ENCODE measurements at regions not wholly inside any gene's neighbourhood (a gene's known extent, or its start where the extent isn't known, plus 50 kb on each side); places are given as distances from the start of the nearest gene placed in this dataset.
"Not testable (repeated sequence)": the region's sequence is repeated elsewhere in the genome, so short reads cannot be mapped to it uniquely, and the experiment has no call there.

DNA sequence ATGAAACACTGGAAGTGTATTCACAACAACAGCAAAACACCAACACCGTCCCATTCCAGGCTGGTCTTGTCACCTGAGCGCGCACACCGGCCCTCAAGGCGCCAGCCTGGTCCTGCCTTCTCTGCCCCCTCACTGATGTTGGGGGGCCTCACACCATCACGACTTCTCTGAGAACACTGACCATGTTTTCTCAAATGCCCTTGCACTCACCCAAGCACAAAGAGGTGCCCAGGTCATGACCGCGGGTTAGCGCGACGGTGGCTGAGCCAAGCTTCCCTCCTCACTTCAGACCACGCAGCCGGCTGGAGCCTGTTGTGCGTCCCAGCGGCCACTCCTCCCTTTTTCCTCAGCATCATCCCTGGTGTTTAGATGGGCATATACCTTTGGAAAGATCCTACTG is 101.3 kb upstream of the SALL3 start:
- Mint-ChIP-seq H3K9me3 (no peaks in the 10 kb centered on the region), H3K27me3 (peaks cover 16% of the 10 kb centered on the region), H3K4me1 (no peaks in the 10 kb centered on the region), H3K36me3 (no peaks in the 10 kb centered on the region), H3K27ac (peak overlapping the region; percentile 20), H3K4me3 (no peak overlapping the region)

DNA sequence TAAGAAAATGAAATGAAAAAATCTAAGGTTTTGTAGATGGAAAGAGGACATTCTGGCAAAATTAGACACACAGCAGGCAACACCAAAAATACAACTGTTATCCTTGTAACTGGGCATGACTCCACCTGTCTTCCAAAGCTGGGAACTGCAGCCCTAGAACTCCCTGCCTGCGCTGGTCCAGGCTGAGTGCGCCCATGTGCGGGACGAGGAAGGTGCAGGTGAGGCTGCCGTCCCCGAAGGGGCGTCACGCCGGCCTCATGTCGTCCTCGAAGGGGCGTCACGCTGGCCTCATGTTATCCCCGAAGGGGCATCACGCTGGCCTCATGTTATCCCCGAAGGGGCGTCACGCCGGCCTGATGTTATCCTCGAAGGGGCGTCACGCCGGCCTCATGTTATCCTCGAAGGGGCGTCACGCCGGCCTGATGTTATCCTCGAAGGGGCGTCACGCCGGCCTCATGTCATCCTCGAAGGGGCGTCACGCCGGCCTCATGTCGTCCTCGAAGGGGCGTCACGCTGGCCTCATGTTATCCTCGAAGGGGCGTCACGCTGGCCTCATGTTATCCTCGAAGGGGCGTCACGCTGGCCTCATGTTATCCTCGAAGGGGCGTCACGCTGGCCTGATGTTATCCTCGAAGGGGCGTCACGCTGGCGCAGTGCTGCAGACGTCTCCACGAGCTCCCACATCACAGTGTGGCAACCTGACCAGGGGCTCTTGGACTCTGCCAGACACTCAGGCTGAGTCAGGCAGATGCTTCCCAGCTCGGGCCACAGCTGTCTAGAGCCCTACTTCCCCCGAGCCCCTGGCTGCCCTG is 100.3 kb upstream of the SALL3 start:
- not testable (repeated sequence) for H3K4me3 Mint-ChIP-seq, H3K27ac Mint-ChIP-seq

DNA sequence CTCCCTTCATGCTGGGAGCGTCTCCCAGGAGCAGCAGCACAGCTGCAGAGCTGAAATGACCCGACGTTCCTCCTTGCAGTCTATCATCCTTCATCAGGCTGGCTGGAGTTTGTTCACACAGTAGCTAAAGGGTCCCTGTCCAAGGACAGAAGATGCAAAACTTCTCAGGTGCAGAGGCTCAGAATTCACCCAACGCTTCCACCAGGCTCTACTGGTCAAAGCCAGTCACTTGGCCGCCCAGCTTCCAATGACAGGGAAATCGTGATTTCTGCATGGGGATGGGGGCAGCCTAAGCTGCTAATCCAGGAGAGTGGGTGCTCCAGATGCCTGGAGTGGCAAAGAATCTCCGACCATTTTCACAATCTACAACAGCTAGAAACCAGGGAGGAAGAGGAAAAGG is 97.0 kb upstream of the SALL3 start:
- H3K4me1 Mint-ChIP-seq: no peaks in the 10 kb centered on the region
- no peak overlapping the region for H3K27ac Mint-ChIP-seq
- peaks cover 2% of the 10 kb centered on the region for H3K36me3 Mint-ChIP-seq
- peaks cover 30% of the 10 kb centered on the region for H3K9me3 Mint-ChIP-seq
- no peak overlapping the region for H3K4me3 Mint-ChIP-seq
- H3K27me3 Mint-ChIP-seq: peaks cover 16% of the 10 kb centered on the region

More for the DNA sequence above, 100.3 kb upstream of the SALL3 start:
- not testable (repeated sequence) for H3K9me3 Mint-ChIP-seq, H3K4me1 Mint-ChIP-seq, H3K36me3 Mint-ChIP-seq
- peaks cover 14% of the 10 kb centered on the region for H3K27me3 Mint-ChIP-seq

DNA sequence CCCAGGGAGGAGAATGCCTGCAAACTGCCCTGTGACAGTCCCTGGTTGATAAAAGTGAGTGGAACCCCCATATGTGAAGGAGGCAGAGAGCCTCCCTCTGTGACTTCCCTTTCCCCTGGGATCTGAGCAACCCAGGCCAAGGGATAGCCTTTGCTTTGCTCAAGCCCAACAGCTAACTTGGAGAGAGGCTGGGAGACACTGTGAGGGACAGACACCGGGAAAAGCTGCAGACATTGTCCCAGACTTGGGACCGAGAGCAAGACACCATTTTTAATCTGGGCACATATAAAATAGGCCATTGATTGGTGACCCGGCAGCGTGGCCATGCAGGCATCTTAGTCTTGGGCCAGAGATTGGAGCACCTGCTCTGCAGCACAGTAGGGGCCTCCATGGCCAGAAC is 96.1 kb upstream of the SALL3 start:
- no peaks in the 10 kb centered on the region for H3K4me1 Mint-ChIP-seq
- H3K27ac Mint-ChIP-seq: no peak overlapping the region
- peaks cover 14% of the 10 kb centered on the region for H3K27me3 Mint-ChIP-seq
- no peak overlapping the region for H3K4me3 Mint-ChIP-seq
- H3K9me3 Mint-ChIP-seq: peaks cover 34% of the 10 kb centered on the region
- H3K36me3 Mint-ChIP-seq: peaks cover 2% of the 10 kb centered on the region

DNA sequence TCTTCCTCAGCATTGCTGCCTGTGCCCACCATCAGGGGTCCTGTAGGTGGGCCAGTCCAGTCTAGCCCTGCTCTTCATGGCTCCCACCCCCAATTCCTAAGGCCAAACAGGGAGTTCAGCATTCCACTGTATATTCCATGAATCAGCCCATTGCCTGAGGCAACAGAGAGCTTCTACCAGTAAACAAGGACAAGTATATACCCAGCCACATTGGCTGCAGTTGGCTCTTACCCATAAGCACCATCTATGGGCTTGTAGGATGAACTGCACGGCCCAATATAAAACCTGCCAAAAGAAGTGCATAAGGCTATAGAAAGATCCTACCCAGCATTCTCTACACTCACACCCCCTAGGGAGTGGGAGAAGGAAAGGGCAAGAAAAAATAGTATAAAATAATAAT is 95.1 kb upstream of the SALL3 start:
- no peak overlapping the region for H3K4me3 Mint-ChIP-seq
- H3K27ac Mint-ChIP-seq: no peak overlapping the region
- H3K9me3 Mint-ChIP-seq: peaks cover 34% of the 10 kb centered on the region
- H3K36me3 Mint-ChIP-seq: peaks cover 2% of the 10 kb centered on the region
- H3K27me3 Mint-ChIP-seq: peaks cover 10% of the 10 kb centered on the region
- no peaks in the 10 kb centered on the region for H3K4me1 Mint-ChIP-seq

DNA sequence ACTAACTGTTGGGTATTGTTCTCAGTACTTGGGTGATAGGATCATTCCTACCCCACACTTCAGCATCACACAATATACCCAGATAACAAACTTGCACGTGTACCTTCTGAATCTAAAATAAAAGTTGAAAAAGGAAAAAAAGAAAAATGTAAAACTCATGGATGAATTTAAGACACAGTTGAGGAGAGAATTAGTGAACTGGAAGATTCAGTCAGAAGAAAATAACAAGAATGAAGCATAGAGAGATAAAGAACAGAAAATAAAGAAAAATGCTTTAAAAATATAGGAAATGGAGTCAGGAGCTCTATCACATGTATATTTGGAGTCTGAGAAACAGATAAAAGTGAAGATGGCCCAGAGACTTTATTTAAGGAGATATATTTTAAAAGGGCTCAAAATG is 90.4 kb upstream of the SALL3 start:
- H3K27ac Mint-ChIP-seq: no peak overlapping the region
- peaks cover 34% of the 10 kb centered on the region for H3K9me3 Mint-ChIP-seq
- peaks cover 2% of the 10 kb centered on the region for H3K36me3 Mint-ChIP-seq
- H3K27me3 Mint-ChIP-seq: peaks cover 3% of the 10 kb centered on the region
- H3K4me3 Mint-ChIP-seq: no peak overlapping the region
- H3K4me1 Mint-ChIP-seq: no peaks in the 10 kb centered on the region

DNA sequence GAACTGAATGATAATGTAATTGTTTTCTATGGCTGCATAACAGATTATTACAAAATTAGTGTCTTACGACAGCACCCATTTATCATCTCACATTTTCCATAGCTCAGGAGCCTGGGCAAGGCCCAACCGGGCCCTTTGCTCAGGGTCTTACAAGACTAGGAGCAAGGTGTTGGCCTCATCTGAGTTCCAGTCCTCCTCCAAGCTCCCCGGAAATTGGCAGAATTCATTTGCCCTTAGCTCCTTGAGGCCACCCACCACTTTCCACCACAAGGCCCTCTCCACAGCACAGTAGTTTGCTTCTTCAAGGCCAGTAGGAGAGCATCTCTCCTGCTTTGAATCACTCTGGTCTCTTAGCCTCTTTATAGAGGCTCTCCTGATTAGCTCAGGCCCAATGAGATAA is 89.2 kb upstream of the SALL3 start:
- Mint-ChIP-seq H3K27me3 (peaks cover 1% of the 10 kb centered on the region), H3K4me1 (no peaks in the 10 kb centered on the region), H3K27ac (no peak overlapping the region), H3K36me3 (peaks cover 1% of the 10 kb centered on the region), H3K4me3 (no peak overlapping the region), H3K9me3 (peaks cover 27% of the 10 kb centered on the region)

DNA sequence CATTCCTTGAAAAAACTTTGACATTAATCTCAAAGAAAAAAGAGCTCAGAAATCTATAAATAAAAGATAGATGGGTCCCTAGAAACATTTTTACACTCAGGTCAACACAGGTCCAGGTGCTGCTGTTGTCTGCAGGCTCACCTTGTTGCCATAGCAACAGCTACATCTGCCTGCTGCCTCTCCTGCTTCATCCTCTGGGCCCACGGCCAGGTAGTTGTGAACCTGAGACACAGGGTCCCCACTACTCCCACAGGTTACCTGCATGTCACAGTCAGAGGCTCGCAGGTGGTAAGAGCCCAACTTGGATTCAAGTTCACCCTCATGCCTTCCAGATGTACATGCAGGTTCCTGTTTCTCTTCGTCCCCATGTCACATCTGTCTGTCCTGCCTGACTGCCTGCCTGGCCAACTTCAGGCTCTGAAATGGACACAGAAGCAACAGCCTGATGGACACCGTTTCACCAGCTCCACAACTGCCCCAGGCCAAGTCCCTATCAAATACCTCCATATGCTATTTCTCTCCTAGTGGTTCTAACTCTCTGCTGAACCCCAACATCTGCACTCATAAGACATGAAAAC is 88.3 kb upstream of the SALL3 start:
- Mint-ChIP-seq H3K27ac (no peak overlapping the region), H3K9me3 (peaks cover 18% of the 10 kb centered on the region), H3K27me3 (no peaks in the 10 kb centered on the region), H3K4me3 (no peak overlapping the region), H3K4me1 (no peaks in the 10 kb centered on the region), H3K36me3 (no peaks in the 10 kb centered on the region)

DNA sequence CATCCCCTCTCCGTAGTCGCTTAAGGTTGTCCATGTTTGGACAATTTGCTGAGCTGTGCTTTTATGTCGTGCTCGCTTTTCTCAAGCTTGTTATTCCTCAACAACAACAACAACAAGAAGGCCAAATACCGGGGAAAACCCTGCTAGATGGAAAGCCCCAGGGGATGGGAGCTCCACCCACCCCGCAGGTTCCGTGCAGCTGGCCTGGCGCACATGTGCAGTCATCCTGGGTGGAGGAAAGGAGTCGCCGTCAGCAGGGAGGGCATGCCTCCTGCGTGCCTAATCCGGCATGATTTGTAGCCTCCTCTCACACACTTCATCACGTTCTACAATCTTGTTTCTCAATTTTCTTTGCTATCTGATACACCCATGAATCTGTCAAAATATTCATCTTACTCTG is 87.4 kb upstream of the SALL3 start:
- Mint-ChIP-seq H3K27ac (no peak overlapping the region), H3K4me1 (no peaks in the 10 kb centered on the region), H3K4me3 (no peak overlapping the region), H3K27me3 (no peaks in the 10 kb centered on the region), H3K9me3 (peaks cover 9% of the 10 kb centered on the region), H3K36me3 (no peaks in the 10 kb centered on the region)

DNA sequence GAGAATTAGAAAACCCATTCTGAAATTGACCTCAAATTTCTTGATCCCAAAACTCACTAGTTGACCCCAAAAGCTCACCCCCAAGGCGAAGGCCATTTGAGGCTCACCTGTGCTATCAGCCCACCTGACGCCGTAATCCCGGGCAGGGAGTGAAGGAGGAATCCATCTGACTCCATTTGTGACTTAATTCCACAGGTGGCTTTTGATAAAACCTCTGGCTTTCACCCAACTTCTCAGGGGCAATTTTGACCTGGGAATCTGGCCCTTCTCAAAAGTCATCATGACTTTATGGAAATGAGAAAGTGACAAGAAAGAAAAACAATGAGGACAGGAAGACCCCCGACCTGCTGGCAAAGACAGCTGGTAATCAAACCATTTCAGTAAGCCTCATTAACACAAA is 86.9 kb upstream of the SALL3 start:
- no peak overlapping the region for H3K4me3 Mint-ChIP-seq
- H3K27me3 Mint-ChIP-seq: no peaks in the 10 kb centered on the region
- peaks cover 3% of the 10 kb centered on the region for H3K9me3 Mint-ChIP-seq
- no peaks in the 10 kb centered on the region for H3K36me3 Mint-ChIP-seq
- H3K4me1 Mint-ChIP-seq: no peaks in the 10 kb centered on the region
- H3K27ac Mint-ChIP-seq: no peak overlapping the region

DNA sequence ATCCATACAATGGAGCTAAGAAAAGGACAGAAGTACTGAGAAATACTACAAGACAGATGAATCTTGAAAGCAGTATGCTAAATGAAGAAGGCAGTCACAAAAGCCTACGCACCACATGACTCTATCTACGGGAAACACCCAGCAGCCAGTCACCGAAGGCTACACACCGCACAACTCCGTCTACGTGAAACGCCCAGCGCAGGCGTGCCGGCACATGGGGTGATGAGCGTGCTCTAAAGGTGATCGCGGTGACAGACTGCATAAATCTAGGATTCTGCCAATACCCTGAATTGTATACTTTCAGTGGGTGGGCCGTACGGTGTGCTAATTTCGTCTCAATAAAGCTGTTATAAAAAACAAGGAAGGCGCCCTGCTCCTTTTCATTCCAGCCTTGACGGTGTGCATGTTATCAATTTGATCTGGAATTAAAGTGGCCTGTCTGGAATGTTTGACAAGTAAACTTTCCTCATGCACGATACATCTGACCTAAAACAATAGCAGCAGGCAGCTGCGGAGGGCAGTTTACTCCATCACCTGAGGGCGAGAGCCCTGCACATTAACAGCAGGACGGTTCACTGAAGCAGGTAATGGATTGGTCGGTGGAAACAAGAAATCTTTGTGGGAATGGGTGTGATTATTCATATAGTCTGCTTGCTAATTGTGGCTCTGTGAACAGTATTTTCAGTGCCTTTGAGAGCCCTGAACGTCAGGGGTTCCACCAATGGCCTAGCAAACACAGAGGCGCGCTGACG is 86.2 kb upstream of the SALL3 start:
- Mint-ChIP-seq H3K27ac (no peak overlapping the region), H3K4me3 (no peak overlapping the region), H3K9me3 (no peaks in the 10 kb centered on the region), H3K27me3 (no peaks in the 10 kb centered on the region), H3K4me1 (no peaks in the 10 kb centered on the region), H3K36me3 (no peaks in the 10 kb centered on the region)

DNA sequence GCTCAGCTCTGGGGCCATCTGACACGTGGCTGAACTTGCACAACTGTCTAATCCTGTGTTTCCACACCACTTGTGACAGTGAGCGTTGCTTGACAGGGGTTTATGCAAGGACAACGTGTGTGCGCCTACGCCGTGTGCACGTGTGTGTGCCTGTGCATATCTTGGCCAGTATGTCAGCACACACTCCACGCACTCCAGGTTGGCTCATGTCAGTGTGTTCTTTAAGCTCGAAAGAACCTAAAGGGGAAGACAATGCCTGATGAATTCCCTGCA is 85.6 kb upstream of the SALL3 start:
- no peak overlapping the region for H3K27ac Mint-ChIP-seq
- H3K27me3 Mint-ChIP-seq: no peaks in the 10 kb centered on the region
- H3K36me3 Mint-ChIP-seq: no peaks in the 10 kb centered on the region
- no peaks in the 10 kb centered on the region for H3K9me3 Mint-ChIP-seq
- H3K4me1 Mint-ChIP-seq: no peaks in the 10 kb centered on the region
- H3K4me3 Mint-ChIP-seq: no peak overlapping the region

DNA sequence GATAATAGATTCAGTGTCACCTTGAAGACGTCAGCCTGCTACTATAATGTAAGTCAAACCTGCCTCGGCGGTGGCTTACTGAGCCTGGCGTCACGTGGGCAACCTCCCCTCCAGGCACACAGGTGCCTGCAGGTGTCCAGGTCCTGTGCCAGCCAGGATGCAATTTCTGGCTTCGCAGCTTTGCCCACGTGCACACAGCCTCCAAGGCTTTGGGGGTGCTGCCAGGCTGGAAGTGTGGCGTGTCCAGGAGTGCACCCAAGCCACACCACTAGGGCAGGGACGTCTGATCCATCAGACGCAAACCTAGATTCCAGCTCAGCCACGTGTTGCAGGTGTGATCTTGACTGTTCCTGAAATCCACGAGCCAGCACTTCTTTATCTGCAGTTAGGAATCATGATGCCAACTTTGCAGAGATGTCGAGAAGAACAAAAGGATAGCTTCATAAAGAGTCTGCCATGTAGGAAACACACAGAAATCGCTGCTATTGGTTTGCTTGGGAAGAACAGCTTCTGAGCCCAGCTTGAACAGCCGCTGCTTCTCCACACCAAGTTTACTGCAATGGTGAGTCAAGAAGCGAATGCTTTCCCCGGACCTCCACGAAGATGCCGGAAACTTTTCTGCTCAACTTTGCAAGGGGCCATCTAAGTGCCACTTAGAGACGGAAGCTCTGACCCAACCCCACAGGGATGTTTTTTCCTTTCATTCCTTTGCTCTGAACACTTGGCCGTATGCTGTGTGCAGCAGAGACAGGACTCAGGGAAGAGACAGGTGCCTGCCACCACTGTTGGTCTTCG is 84.2 kb upstream of the SALL3 start:
- H3K9me3 Mint-ChIP-seq: no peaks in the 10 kb centered on the region
- no peaks in the 10 kb centered on the region for H3K36me3 Mint-ChIP-seq
- no peaks in the 10 kb centered on the region for H3K27me3 Mint-ChIP-seq
- no peak overlapping the region for H3K4me3 Mint-ChIP-seq
- no peak overlapping the region for H3K27ac Mint-ChIP-seq
- no peaks in the 10 kb centered on the region for H3K4me1 Mint-ChIP-seq

DNA sequence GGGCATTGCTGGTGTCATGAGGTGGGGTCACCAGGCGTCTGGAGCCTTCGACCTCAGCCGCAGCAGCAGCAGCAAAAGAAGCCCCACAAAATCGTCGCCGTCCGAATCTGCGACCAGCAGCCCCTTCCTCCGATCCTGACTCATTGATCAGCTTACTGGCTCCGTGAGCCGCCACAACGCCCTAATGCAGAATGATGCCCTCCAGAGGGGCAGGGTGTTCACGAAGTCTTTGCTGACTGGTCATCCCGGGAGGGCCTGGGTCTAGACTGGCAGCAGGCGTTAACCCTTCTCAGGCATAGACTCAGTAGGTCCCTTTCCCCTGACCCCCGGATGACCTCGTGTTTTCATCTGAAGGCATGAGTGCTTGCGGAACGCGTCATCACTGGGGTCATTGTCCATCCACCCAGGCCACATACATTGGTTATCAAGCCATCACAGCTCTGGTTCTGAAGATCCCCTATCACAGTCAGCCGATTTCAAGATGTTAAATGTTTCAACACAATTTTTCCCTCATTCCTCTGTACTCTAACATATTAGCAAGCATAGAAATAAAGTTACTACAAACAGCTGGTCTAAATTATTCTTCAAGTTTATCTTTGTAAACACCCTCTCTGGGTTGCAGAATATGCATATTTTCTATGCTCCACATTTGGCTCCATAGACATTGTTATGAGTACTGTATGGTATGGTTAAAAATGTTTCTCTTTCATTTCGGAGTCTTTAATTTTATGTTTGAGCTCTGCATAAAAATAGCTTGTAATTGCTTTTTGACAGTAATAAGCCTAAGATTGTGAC is 83.3 kb upstream of the SALL3 start:
- H3K9me3 Mint-ChIP-seq: no peaks in the 10 kb centered on the region
- H3K36me3 Mint-ChIP-seq: no peaks in the 10 kb centered on the region
- H3K27me3 Mint-ChIP-seq: peaks cover 1% of the 10 kb centered on the region
- H3K4me3 Mint-ChIP-seq: no peak overlapping the region
- H3K27ac Mint-ChIP-seq: no peak overlapping the region
- H3K4me1 Mint-ChIP-seq: no peaks in the 10 kb centered on the region

DNA sequence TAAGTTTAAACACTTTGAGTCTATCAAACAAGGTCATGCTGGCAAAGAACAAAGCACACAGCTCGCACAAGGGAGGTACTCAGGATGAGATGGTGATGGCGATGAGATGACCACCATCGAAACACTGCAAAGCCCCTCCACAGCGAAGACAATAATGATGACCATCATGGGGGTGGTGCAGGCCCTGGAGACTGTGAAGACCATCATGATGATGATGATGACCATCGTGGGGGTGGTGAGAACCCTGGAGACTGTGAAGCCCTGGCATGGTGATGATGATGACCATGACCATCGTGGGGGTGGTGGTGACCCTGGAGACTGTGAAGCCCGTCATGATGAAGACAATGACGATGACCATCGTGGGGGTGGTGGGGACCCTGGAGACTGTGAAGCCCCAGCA is 81.6 kb upstream of the SALL3 start:
- Mint-ChIP-seq H3K4me3 (no peak overlapping the region), H3K4me1 (no peaks in the 10 kb centered on the region), H3K27me3 (peaks cover 2% of the 10 kb centered on the region), H3K36me3 (no peaks in the 10 kb centered on the region), H3K9me3 (no peaks in the 10 kb centered on the region), H3K27ac (no peak overlapping the region)

Measured in activated naive CD4-positive, alpha-beta T cell treated with anti-CD3 and anti-CD28 coated beads, Interleukin-2, amount 50 U/mL, for 24 hours (primary cell).